Endothelial cell of umbilical vein (primary cell): ENCODE measurements at regions not wholly inside any gene's neighbourhood (a gene's known extent, or its start where the extent isn't known, plus 50 kb on each side); places are given as distances from the start of the nearest gene placed in this dataset.

Source experiments
- BruUV-seq: library from RNA; stranded (reverse); fragments of 400-500 nt; replicated peaks from 2 replicates; lab custom pipeline; 2021; lab: Mats Ljungman, UMichigan
- CTCF ChIA-PET: fragments of 300-600, 350-600 bp; sonication (Branson Sonifier 250); formaldehyde crosslinking; loops from one replicate; lab custom pipeline; 2021; ENCODE audit warnings: antibody characterized with exemption, inconsistent platforms; lab: Charles Lee
- POLR2A ChIA-PET: fragments of 300-600, 350-600 bp; sonication (Branson Sonifier 250); formaldehyde crosslinking; loops from one replicate; lab custom pipeline; 2021; ENCODE audit warnings: antibody characterized with exemption, inconsistent platforms; lab: Charles Lee
- DNase-seq: peaks from one replicate; pipeline ENCODE4 v3.0.0-alpha.2; 2011; ENCODE audit warnings: low read depth, low spot score
- FAIRE-seq: peaks from 2 replicates; lab custom pipeline; 2011; peaks lifted over from hg19 to GRCh38; lab: Jason Lieb, UNC
- H2AFZ ChIP-seq: 2 replicates; pipeline ENCODE4 v1.6.0; 2012; ENCODE audit warnings: low read depth, low read length, control low read depth, inconsistent platforms
- H3K27ac ChIP-seq: 2 replicates; pipeline ENCODE4 v1.5.1; 2011; ENCODE audit warnings: low read depth, mild to moderate bottlenecking, control low read depth, low read length, moderate library complexity; ENCODE audit not compliant: insufficient read depth
- H3K27me3 ChIP-seq, 2 experiments: 2 replicates each; pipeline versions ENCODE4 v1.6.0 to v1.6.1; 2011; ENCODE audit warnings: low read length in 2 of 2, mixed read lengths in 1 of 2; ENCODE audit not compliant: control insufficient read depth in 2 of 2, insufficient read depth in 2 of 2
- H3K36me3 ChIP-seq, 2 experiments: 2 replicates in 1 of 2; 3 replicates in 1 of 2; pipeline ENCODE4 v1.5.1; 2011; ENCODE audit warnings: low read length in 2 of 2, mild to moderate bottlenecking in 1 of 2, moderate library complexity in 1 of 2; ENCODE audit not compliant: control insufficient read depth in 2 of 2, insufficient read depth in 2 of 2; ENCODE audit errors: extremely low read depth in 1 of 2
- H3K4me1 ChIP-seq: 3 replicates; pipeline ENCODE4 v1.5.1; 2011; ENCODE audit warnings: mild to moderate bottlenecking, low read length; ENCODE audit not compliant: control insufficient read depth, insufficient read depth; ENCODE audit errors: extremely low read depth
- H3K4me2 ChIP-seq: 2 replicates; pipeline ENCODE4 v1.6.1; 2011; ENCODE audit warnings: low read length, control low read depth, mixed read lengths; ENCODE audit not compliant: insufficient read depth
- H3K4me3 ChIP-seq, 3 experiments: fragments of 200-600 bp in 1 of 3; sonication (generic), shearing (Covaris generic) in 1 of 3; replicated peaks in 1 of 3; 2 replicates each; pipeline ENCODE4 v1.5.1; 2011 to 2016; ENCODE audit warnings: control low read depth in 3 of 3, low read length in 3 of 3, mild to moderate bottlenecking in 2 of 3, inconsistent platforms in 1 of 3, low read depth in 1 of 3, moderate library complexity in 1 of 3; ENCODE audit not compliant: insufficient read depth in 1 of 3
- H3K79me2 ChIP-seq: 2 replicates; pipeline ENCODE4 v1.6.0; 2012; ENCODE audit warnings: low read length, inconsistent platforms; ENCODE audit not compliant: control insufficient read depth, insufficient read depth
- H3K9ac ChIP-seq: replicated peaks from 2 replicates; pipeline ENCODE3; 2011; ENCODE audit warnings: low read length, control low read depth; ENCODE audit not compliant: insufficient read depth; ENCODE audit errors: extremely low read depth
- H3K9me1 ChIP-seq: replicated peaks from 3 replicates; pipeline ENCODE4 v1.6.0; 2011; ENCODE audit warnings: mild to moderate bottlenecking, low read length; ENCODE audit not compliant: control insufficient read depth, insufficient read depth; ENCODE audit errors: extremely low read depth
- H3K9me3 ChIP-seq: replicated peaks from 2 replicates; pipeline ENCODE4 v1.5.1; 2012; ENCODE audit warnings: low read length, inconsistent platforms; ENCODE audit not compliant: control insufficient read depth, insufficient read depth
- H4K20me1 ChIP-seq: replicated peaks from 2 replicates; pipeline ENCODE3; 2011; ENCODE audit warnings: mild to moderate bottlenecking, low read length; ENCODE audit not compliant: control insufficient read depth, insufficient read depth; ENCODE audit errors: extremely low read depth
- CTCF ChIP-seq, 2 donors: IDR thresholded peaks; 1 replicate in 1 of 2; 2 replicates in 1 of 2; pipeline ENCODE4 v1.5.1; 2011; ENCODE audit warnings: low read length in 2 of 2, mild to moderate bottlenecking in 2 of 2, moderate library complexity in 2 of 2, control low read depth in 1 of 2, inconsistent platforms in 1 of 2, low read depth in 1 of 2; ENCODE audit not compliant: insufficient read depth in 1 of 2; ENCODE audit errors: extremely low read depth in 1 of 2
- EZH2 ChIP-seq: IDR thresholded peaks from 2 replicates; pipeline ENCODE4 v1.6.1; 2012; ENCODE audit warnings: borderline replicate concordance, low read depth, mild to moderate bottlenecking, moderate library complexity, low read length, inconsistent platforms; ENCODE audit not compliant: severe bottlenecking
- FOS ChIP-seq: IDR thresholded peaks from 2 replicates; pipeline ENCODE4 v1.6.1; 2011; ENCODE audit warnings: mild to moderate bottlenecking, low read length, moderate library complexity, borderline replicate concordance; ENCODE audit not compliant: insufficient read depth
- GATA2 ChIP-seq: IDR thresholded peaks from 2 replicates; pipeline ENCODE4 v1.7.0; 2011; ENCODE audit warnings: low read depth, mild to moderate bottlenecking, moderate library complexity, mixed read lengths, low read length; ENCODE audit not compliant: insufficient read length, insufficient read depth
- JUN ChIP-seq: IDR thresholded peaks from 2 replicates; pipeline ENCODE4 v1.6.1; 2011; ENCODE audit warnings: borderline replicate concordance, low read depth; ENCODE audit not compliant: insufficient read length, insufficient read depth
- MAX ChIP-seq: IDR thresholded peaks from 2 replicates; pipeline ENCODE4 v1.6.1; 2011; ENCODE audit not compliant: insufficient read depth, insufficient read length
- MYC ChIP-seq: IDR thresholded peaks from one replicate; pipeline ENCODE4 v1.6.1; 2011; ENCODE audit warnings: mild to moderate bottlenecking, low read depth, low read length
- POLR2A ChIP-seq: IDR thresholded peaks from 2 replicates; pipeline ENCODE4 v1.6.1; 2012; ENCODE audit warnings: low read depth, mild to moderate bottlenecking, control low read depth, low read length
- POLR2AphosphoS5 ChIP-seq: IDR thresholded peaks from 2 replicates; pipeline ENCODE4 v1.6.1; 2012; ENCODE audit warnings: low read depth, mild to moderate bottlenecking, control low read depth, low read length, moderate library complexity; ENCODE audit not compliant: insufficient read depth
- dilution Hi-C: fragments of 300-500 bp; cut with MboI; formaldehyde crosslinking; loops from one replicate; pipeline ENCODE4 v1.15.0; 2019; ENCODE audit warnings: low sequenced_read_pairs; ENCODE audit not compliant: extremely low pct_ligation_motif_present
- intact Hi-C: fragments of 100-400 bp; cut with micrococcal nuclease; formaldehyde crosslinking; loops from one replicate; pipeline ENCODE4 v1.10.0; 2022

GRCh38 chr11:37704791-37705190 is 1106.8 kb upstream of the RAG2 start:
- dilution Hi-C loops (no loop called here), intact Hi-C loops (no loop called here)
- DNase-seq (no peak), FAIRE-seq (no peak)
- no peak overlapping the region for H2AFZ ChIP-seq
- H3K4me1 ChIP-seq, result no peaks in the 10 kb centered on the region
- H3K27me3 ChIP-seq, result no peaks in the 10 kb centered on the region
- no peak overlapping the region for H3K4me2 ChIP-seq
- H3K9ac ChIP-seq, result no peak overlapping the region
- TF ChIP-seq CTCF (IDR thresholded peaks at IDR 0.05; ENCODE audit: extremely low read depth in 1 of 2, insufficient read depth in 1 of 2, low read depth in 1 of 2, low read length in 2 of 2) (no peak), POLR2A (no peak), EZH2 (no peak), POLR2AphosphoS5 (no peak), JUN (no peak), FOS (no peak), GATA2 (no peak), MAX (no peak), MYC (no peak)
- BruUV-seq, result no TSS peak
- H4K20me1 ChIP-seq, result no peaks in the 10 kb centered on the region
- H3K27ac ChIP-seq, result no peak overlapping the region
- no peaks in the 10 kb centered on the region for H3K9me1 ChIP-seq
- no peaks in the 10 kb centered on the region for H3K9me3 ChIP-seq
- no peaks in the 10 kb centered on the region for H3K79me2 ChIP-seq
- no peak overlapping the region for H3K4me3 ChIP-seq
- CTCF ChIA-PET, result no interaction called here
- POLR2A ChIA-PET, result no interaction called here
- H3K36me3 ChIP-seq, result no peaks in the 10 kb centered on the region
